Ovary (tissue), 7 donors: ENCODE measurements at regions not wholly inside any gene's neighbourhood (a gene's known extent, or its start where the extent isn't known, plus 50 kb on each side); places are given as distances from the start of the nearest gene placed in this dataset.

Experiments used
- DNase-seq, 5 donors: peaks; one replicate each; pipeline ENCODE4 v3.0.0-alpha.2; 2019 to 2020
- H3K27ac ChIP-seq, 2 donors: fragments of 200-600 bp; one replicate each; pipeline versions ENCODE4 v1.5.1 to v1.8.0; 2019 to 2022
- H3K27me3 ChIP-seq: fragments of 200-600 bp; one replicate; pipeline ENCODE4 v1.8.0; 2022
- H3K36me3 ChIP-seq: fragments of 200-600 bp; sonication (generic); one replicate; pipeline ENCODE4 v1.5.1; 2019
- H3K4me1 ChIP-seq: one replicate; pipeline ENCODE4 v1.8.1; 2013; ENCODE audit warnings: mild to moderate bottlenecking, moderate library complexity; ENCODE audit not compliant: insufficient read depth
- H3K4me3 ChIP-seq: fragments of 200-600 bp; sonication (generic); one replicate; pipeline ENCODE4 v1.5.1; 2017
- H3K9me3 ChIP-seq, 2 donors: fragments of 200-600 bp in 1 of 2; sonication (generic) in 1 of 2; one replicate each; pipeline versions ENCODE4 v1.5.1 to v1.8.1; 2013 to 2019; ENCODE audit warnings: mild to moderate bottlenecking in 1 of 2, moderate library complexity in 1 of 2
- CTCF ChIP-seq, 3 donors: fragments of 450-650 bp in 2 of 3; fragments of 200-600 bp in 1 of 3; IDR thresholded peaks; one replicate each; pipeline versions ENCODE4 v1.5.1 to v1.8.0; 2016 to 2022; ENCODE audit warnings: antibody characterized with exemption in 3 of 3, mild to moderate bottlenecking in 1 of 3
- EP300 ChIP-seq: sonication (generic); formaldehyde crosslinking; IDR thresholded peaks from one replicate; pipeline ENCODE4 v1.6.1; 2017; ENCODE audit warnings: antibody characterized with exemption
- POLR2A ChIP-seq: fragments of 450-650 bp; IDR thresholded peaks from one replicate; pipeline ENCODE4 v1.6.1; 2017; ENCODE audit warnings: antibody characterized with exemption, mild to moderate bottlenecking, moderate library complexity
- WGBS, 3 donors: extraction: QIAGEN DNeasy Blood & Tissue Kit in 1 of 3; methylation state at CpG; one replicate each; pipeline versions ENCODE4 v1.1.5 to v1.1.7; 2013 to 2017; 5-methylcytosine and 5-hydroxymethylcytosine counted together
- intact Hi-C, 4 donors: fragments of 100-400 bp; cut with DNase I; formaldehyde crosslinking; loops; one replicate each; pipeline versions ENCODE4 v1.11.0 to v1.15.1; 2022 to 2023
- donor health status: DM: no; HTN: no; CAD: no; lungs with moderate emphysema.
- donor health status: DM: no; HTN: no; CAD: no.
- donor health status: Bipolar disorder and iron deficiency.
- donor health status: DM: no; HTN: no; CAD: no.
- donor health status: DM: yes; HTN: yes; CAD: no.

GRCh38 chr4:15260758-15261157 lies 167.1 kb upstream of the C1QTNF7 start:
- no peak for DNase-seq
- Histone ChIP-seq H3K9me3 (peaks cover 0 to 3% of the 10 kb centered on the region in 2 donors), H3K27me3 (no peaks in the 10 kb centered on the region), H3K4me1 (no peaks in the 10 kb centered on the region), H3K36me3 (no peaks in the 10 kb centered on the region), H3K27ac (no peak overlapping the region), H3K4me3 (no peak overlapping the region)
- WGBS, 3 donors: 66 to 74% (median 68%) methylated on average over 5 of the region's 5 CpGs
- TF ChIP-seq POLR2A (no peak), CTCF (IDR thresholded peaks at IDR 0.05) (no peak), EP300 (no peak)
- intact Hi-C loops: no loop called here

GRCh38 chr4:15262396-15262795 lies 165.4 kb upstream of the C1QTNF7 start:
- no peaks in the 10 kb centered on the region for H3K4me1 ChIP-seq
- H3K9me3 ChIP-seq: peaks cover 0 to 3% of the 10 kb centered on the region in 2 donors
- intact Hi-C loops: no loop called here
- no peak overlapping the region for H3K27ac ChIP-seq
- no peak overlapping the region for H3K4me3 ChIP-seq
- TF ChIP-seq POLR2A (no peak), CTCF (IDR thresholded peaks at IDR 0.05) (no peak), EP300 (no peak)
- no peaks in the 10 kb centered on the region for H3K36me3 ChIP-seq
- no peaks in the 10 kb centered on the region for H3K27me3 ChIP-seq
- no peak for DNase-seq

GRCh38 chr4:15270201-15270600 lies 157.6 kb upstream of the C1QTNF7 start:
- WGBS, 3 donors: 72 to 80% (median 76%) methylated on average over 2 of the region's 2 CpGs
- Histone ChIP-seq H3K4me3 (no peak overlapping the region), H3K27me3 (no peaks in the 10 kb centered on the region), H3K4me1 (no peaks in the 10 kb centered on the region), H3K36me3 (no peaks in the 10 kb centered on the region), H3K9me3 (no peaks in the 10 kb centered on the region), H3K27ac (no peak overlapping the region)
- TF ChIP-seq POLR2A (no peak), CTCF (IDR thresholded peaks at IDR 0.05) (no peak), EP300 (no peak)
- DNase-seq: no peak
- intact Hi-C loops: no loop called here

GRCh38 chr4:15286041-15286440 lies 141.8 kb upstream of the C1QTNF7 start:
- no peaks in the 10 kb centered on the region for H3K9me3 ChIP-seq
- H3K27me3 ChIP-seq: no peaks in the 10 kb centered on the region
- no peak for TF ChIP-seq EP300
- no peak for TF ChIP-seq CTCF (IDR thresholded peaks at IDR 0.05)
- no peak for TF ChIP-seq POLR2A
- DNase-seq: no peak
- H3K4me3 ChIP-seq: no peak overlapping the region
- intact Hi-C loops: no loop called here
- WGBS, 3 donors: 91 to 96% (median 95%) methylated on average over 2 of the region's 2 CpGs
- H3K36me3 ChIP-seq: no peaks in the 10 kb centered on the region
- no peaks in the 10 kb centered on the region for H3K4me1 ChIP-seq
- no peak overlapping the region for H3K27ac ChIP-seq

- 54 to 78% (median 72%) methylated on average over 1 of the region's 1 CpG for WGBS, 3 donors
- Histone ChIP-seq H3K27ac (no peak overlapping the region), H3K4me3 (no peak overlapping the region), H3K36me3 (no peaks in the 10 kb centered on the region), H3K9me3 (no peaks in the 10 kb centered on the region), H3K27me3 (no peaks in the 10 kb centered on the region), H3K4me1 (no peaks in the 10 kb centered on the region)
- no peak for TF ChIP-seq POLR2A
- TF ChIP-seq CTCF (IDR thresholded peaks at IDR 0.05): no peak
- no peak for TF ChIP-seq EP300
- no peak for DNase-seq
- intact Hi-C loops: no loop called here
These were observed 136.7 kb upstream of the C1QTNF7 start for GRCh38 chr4:15291122-15291521.
